Smooth muscle cell (in vitro differentiated cells): ENCODE measurements at regions not wholly inside any gene's neighbourhood (a gene's known extent, or its start where the extent isn't known, plus 50 kb on each side); places are given as distances from the start of the nearest gene placed in this dataset.
"Not testable (repeated sequence)": the region's sequence is repeated elsewhere in the genome, so short reads cannot be mapped to it uniquely, and the experiment has no call there.

Source experiments
- DNase-seq: peaks from one replicate; lab custom pipeline; 2025; ENCODE audit not compliant: unreplicated experiment; lab: John Stamatoyannopoulos, UW
- H2AFZ ChIP-seq: fragments of 200-600 bp; sonication (generic); 2 replicates; pipeline ENCODE4 v1.6.0; 2016; ENCODE audit warnings: antibody characterized with exemption, low read depth, mild to moderate bottlenecking
- H3F3A ChIP-seq: fragments of 200-600 bp; sonication (generic); 2 replicates; pipeline ENCODE4 v1.6.0; 2017; ENCODE audit warnings: antibody characterized with exemption, low read depth
- H3K27ac ChIP-seq: fragments of 200-600 bp; sonication (generic); 2 replicates; pipeline ENCODE4 v1.5.1; 2016; ENCODE audit warnings: low read depth, mild to moderate bottlenecking
- H3K27me3 ChIP-seq: fragments of 200-600 bp; sonication (generic); 2 replicates; pipeline ENCODE4 v1.6.1; 2016; ENCODE audit warnings: low read depth, mild to moderate bottlenecking
- H3K36me3 ChIP-seq: fragments of 200-600 bp; sonication (generic); 2 replicates; pipeline ENCODE4 v1.5.1; 2016; ENCODE audit warnings: low read depth
- H3K4me1 ChIP-seq: fragments of 200-600 bp; sonication (generic); 2 replicates; pipeline ENCODE4 v1.5.1; 2016; ENCODE audit warnings: low read depth
- H3K4me2 ChIP-seq: fragments of 200-600 bp; sonication (generic); 2 replicates; pipeline ENCODE4 v1.6.0; 2016; ENCODE audit warnings: mild to moderate bottlenecking
- H3K4me3 ChIP-seq: fragments of 200-600 bp; sonication (generic); 2 replicates; pipeline ENCODE4 v1.5.1; 2016; ENCODE audit warnings: mild to moderate bottlenecking
- H3K79me2 ChIP-seq: fragments of 200-600 bp; sonication (generic); 2 replicates; pipeline ENCODE4 v1.6.0; 2016; ENCODE audit warnings: low read depth, mild to moderate bottlenecking
- H3K9ac ChIP-seq: fragments of 200-600 bp; sonication (generic); 2 replicates; pipeline ENCODE4 v1.6.0; 2016; ENCODE audit warnings: low read depth
- H3K9me3 ChIP-seq: fragments of 200-600 bp; sonication (generic); replicated peaks from 2 replicates; pipeline ENCODE4 v1.5.1; 2016; ENCODE audit warnings: low read depth
- H4K20me1 ChIP-seq: fragments of 200-600 bp; sonication (generic); 2 replicates; pipeline ENCODE4 v1.6.0; 2016; ENCODE audit warnings: low read depth
- CTCF ChIP-seq: fragments of 200-600 bp; sonication (generic); IDR thresholded peaks from 2 replicates; pipeline ENCODE4 v1.5.1; 2017; ENCODE audit warnings: borderline replicate concordance, mild to moderate bottlenecking, antibody characterized with exemption; ENCODE audit not compliant: insufficient read depth, poor library complexity, severe bottlenecking
- WGBS: methylation state at CpG from one replicate; pipeline ENCODE4 v1.1.7; 2016; ENCODE audit warnings: low lambda C conversion rate; 5-methylcytosine and 5-hydroxymethylcytosine counted together

GRCh38 chr4:67393007-67393406 is 152.3 kb downstream of the CENPC start:
- TF ChIP-seq CTCF, result no peak

GRCh38 chr4:67381406-67381804 is 163.9 kb downstream of the CENPC start:
- DNase-seq, H3K36me3 ChIP-seq, H3K27ac ChIP-seq, H3F3A ChIP-seq, H3K27me3 ChIP-seq, H3K4me2 ChIP-seq, H3K4me3 ChIP-seq, H2AFZ ChIP-seq, H3K79me2 ChIP-seq, H4K20me1 ChIP-seq, H3K4me1 ChIP-seq, H3K9ac ChIP-seq, H3K9me3 ChIP-seq: not testable (repeated sequence)
- WGBS, result 97% methylated on average over 14 of the region's 19 CpGs

More at GRCh38 chr4:67393007-67393406, 152.3 kb downstream of the CENPC start:
- Histone ChIP-seq H3K9me3 (no peaks in the 10 kb centered on the region), H3K79me2 (no peaks in the 10 kb centered on the region), H3F3A (no peaks in the 10 kb centered on the region), H2AFZ (no peak overlapping the region), H3K4me1 (no peaks in the 10 kb centered on the region), H3K4me3 (no peak overlapping the region), H4K20me1 (no peaks in the 10 kb centered on the region), H3K4me2 (no peak overlapping the region), H3K27me3 (no peaks in the 10 kb centered on the region), H3K36me3 (no peaks in the 10 kb centered on the region), H3K27ac (no peak overlapping the region), H3K9ac (no peak overlapping the region)
- WGBS, result 89% methylated on average over 1 of the region's 1 CpG
- DNase-seq, result no peak

GRCh38 chr4:67380702-67381405 is 164.4 kb downstream of the CENPC start:
- H3K9ac ChIP-seq, H3K27ac ChIP-seq, H2AFZ ChIP-seq, DNase-seq, H3K36me3 ChIP-seq, H3K4me2 ChIP-seq, H3K4me3 ChIP-seq, H3F3A ChIP-seq, H3K9me3 ChIP-seq, H3K4me1 ChIP-seq, H3K79me2 ChIP-seq, H3K27me3 ChIP-seq, H4K20me1 ChIP-seq: not testable (repeated sequence)
- 94% methylated on average over 27 of the region's 34 CpGs for WGBS

- Histone ChIP-seq H3K79me2 (no peaks in the 10 kb centered on the region), H3K9ac (no peak overlapping the region), H3K4me1 (no peaks in the 10 kb centered on the region), H3K9me3 (no peaks in the 10 kb centered on the region), H3K4me2 (no peak overlapping the region), H3K36me3 (no peaks in the 10 kb centered on the region), H2AFZ (no peak overlapping the region), H3F3A (no peaks in the 10 kb centered on the region), H3K27me3 (no peaks in the 10 kb centered on the region), H4K20me1 (no peaks in the 10 kb centered on the region), H3K4me3 (no peak overlapping the region), H3K27ac (no peak overlapping the region)
- WGBS, result 91% methylated on average over 16 of the region's 16 CpGs
- no peak for TF ChIP-seq CTCF
- DNase-seq, result no peak
Measured at GRCh38 chr4:67380154-67380553, 165.1 kb downstream of the CENPC start.

- TF ChIP-seq CTCF, result no peak
- Histone ChIP-seq H3K27me3 (no peaks in the 10 kb centered on the region), H3K36me3 (no peaks in the 10 kb centered on the region), H2AFZ (no peak overlapping the region), H3F3A (no peaks in the 10 kb centered on the region), H3K9me3 (no peaks in the 10 kb centered on the region), H3K9ac (no peak overlapping the region), H3K4me2 (no peak overlapping the region), H3K4me3 (no peak overlapping the region), H3K4me1 (no peaks in the 10 kb centered on the region), H4K20me1 (no peaks in the 10 kb centered on the region), H3K79me2 (no peaks in the 10 kb centered on the region), H3K27ac (no peak overlapping the region)
- WGBS, result 94% methylated on average over 3 of the region's 3 CpGs
- no peak for DNase-seq
Measured at GRCh38 chr4:67375291-67375690, 170.0 kb downstream of the CENPC start.
